H9 (cell line): ENCODE measurements at regions not wholly inside any gene's neighbourhood (a gene's known extent, or its start where the extent isn't known, plus 50 kb on each side); places are given as distances from the start of the nearest gene placed in this dataset.

Source experiments
- DNase-seq: peaks from one replicate; pipeline ENCODE4 v3.0.0-alpha.2; 2017
- H2AFZ ChIP-seq: one replicate; pipeline ENCODE4 v1.6.1; 2013; ENCODE audit warnings: mild to moderate bottlenecking, low read length, control low read depth, moderate library complexity
- H2AK5ac ChIP-seq: 2 replicates; pipeline ENCODE4 v1.6.1; 2013; ENCODE audit warnings: low read length, control low read depth, mixed read lengths; ENCODE audit not compliant: insufficient read length
- H2BK120ac ChIP-seq: one replicate; pipeline ENCODE4 v1.6.1; 2013; ENCODE audit warnings: low read depth, mild to moderate bottlenecking, low read length, control low read depth, inconsistent platforms; ENCODE audit not compliant: poor library complexity, severe bottlenecking
- H2BK12ac ChIP-seq: 2 replicates; pipeline ENCODE4 v1.6.1; 2013; ENCODE audit warnings: low read length, control low read depth, mixed read lengths, low read depth; ENCODE audit not compliant: insufficient read length
- H2BK15ac ChIP-seq: 2 replicates; pipeline ENCODE4 v1.6.1; 2013; ENCODE audit warnings: low read depth, low read length, control low read depth
- H2BK20ac ChIP-seq: one replicate; pipeline ENCODE4 v1.6.1; 2013; ENCODE audit warnings: low read depth, mild to moderate bottlenecking, low read length, control low read depth, inconsistent platforms; ENCODE audit not compliant: poor library complexity, severe bottlenecking
- H2BK5ac ChIP-seq: 2 replicates; pipeline ENCODE4 v1.6.1; 2013; ENCODE audit warnings: low read length, control low read depth, mixed read lengths; ENCODE audit not compliant: insufficient read length
- H3K14ac ChIP-seq: 2 replicates; pipeline ENCODE4 v1.6.1; 2013; ENCODE audit warnings: low read length, control low read depth; ENCODE audit not compliant: insufficient read depth
- H3K18ac ChIP-seq: 2 replicates; pipeline ENCODE4 v1.6.1; 2013; ENCODE audit warnings: low read depth, mild to moderate bottlenecking, mixed read lengths, low read length, control low read depth; ENCODE audit not compliant: insufficient read length
- H3K23ac ChIP-seq: 2 replicates; pipeline ENCODE4 v1.6.1; 2013; ENCODE audit warnings: low read length, control low read depth, mixed read lengths, low read depth; ENCODE audit not compliant: insufficient read length
- H3K23me2 ChIP-seq: 2 replicates; pipeline ENCODE4 v1.6.1; 2013; ENCODE audit warnings: low read depth, mild to moderate bottlenecking, mixed read lengths, low read length, control low read depth; ENCODE audit not compliant: insufficient read length, poor library complexity, severe bottlenecking
- H3K27ac ChIP-seq: 2 replicates; pipeline ENCODE4 v1.5.1; 2013; ENCODE audit warnings: low read length, control low read depth, mixed read lengths, low read depth; ENCODE audit not compliant: insufficient read length
- H3K27me3 ChIP-seq: 2 replicates; pipeline ENCODE4 v1.6.1; 2013; ENCODE audit warnings: low read length, control low read depth, inconsistent platforms; ENCODE audit not compliant: insufficient read depth
- H3K4ac ChIP-seq: 2 replicates; pipeline ENCODE4 v1.6.1; 2013; ENCODE audit warnings: low read depth, mild to moderate bottlenecking, control low read depth, inconsistent platforms, low read length, moderate library complexity
- H3K4me1 ChIP-seq: 2 replicates; pipeline ENCODE4 v1.6.1; 2013; ENCODE audit warnings: low read length, control low read depth, inconsistent platforms; ENCODE audit not compliant: insufficient read depth
- H3K4me2 ChIP-seq: 2 replicates; pipeline ENCODE4 v1.6.1; 2013; ENCODE audit warnings: low read length, control low read depth, mixed read lengths; ENCODE audit not compliant: insufficient read length, insufficient read depth
- H3K56ac ChIP-seq: 2 replicates; pipeline ENCODE4 v1.6.1; 2013; ENCODE audit warnings: low read depth, mild to moderate bottlenecking, mixed read lengths, low read length, control low read depth; ENCODE audit not compliant: insufficient read length
- H3K79me1 ChIP-seq: 2 replicates; pipeline ENCODE4 v1.6.1; 2013; ENCODE audit warnings: low read depth, mild to moderate bottlenecking, moderate library complexity, low read length, control low read depth, inconsistent platforms; ENCODE audit not compliant: insufficient read depth, poor library complexity, severe bottlenecking
- H3K79me2 ChIP-seq: 2 replicates; pipeline ENCODE4 v1.6.1; 2013; ENCODE audit warnings: low read length, control low read depth, inconsistent platforms; ENCODE audit not compliant: insufficient read depth
- H3K9ac ChIP-seq: 2 replicates; pipeline ENCODE4 v1.6.1; 2013; ENCODE audit warnings: low read length, control low read depth, mixed read lengths; ENCODE audit not compliant: insufficient read length; ENCODE audit errors: extremely low read depth
- H3K9me3 ChIP-seq: one replicate; pipeline ENCODE4 v1.6.1; 2013; ENCODE audit warnings: low read depth, low read length, inconsistent platforms; ENCODE audit not compliant: control insufficient read depth
- H3T11ph ChIP-seq: one replicate; pipeline ENCODE4 v1.6.1; 2013; ENCODE audit warnings: mild to moderate bottlenecking, low read length, control low read depth, inconsistent platforms
- H4K20me1 ChIP-seq: one replicate; pipeline ENCODE4 v1.6.1; 2013; ENCODE audit not compliant: control insufficient read depth, insufficient read length, insufficient read depth
- H4K5ac ChIP-seq: 2 replicates; pipeline ENCODE4 v1.6.1; 2013; ENCODE audit warnings: low read depth, mild to moderate bottlenecking, mixed read lengths, low read length, control low read depth; ENCODE audit not compliant: insufficient read length
- H4K8ac ChIP-seq: replicated peaks from 2 replicates; pipeline ENCODE4 v1.6.1; 2013; ENCODE audit warnings: low read length, control low read depth, mixed read lengths, low read depth; ENCODE audit not compliant: insufficient read length
- H4K91ac ChIP-seq: 2 replicates; pipeline ENCODE4 v1.6.1; 2013; ENCODE audit warnings: low read depth, mild to moderate bottlenecking, moderate library complexity, mixed read lengths, low read length, control low read depth; ENCODE audit not compliant: insufficient read length
- H3K27ac Mint-ChIP-seq, 3 experiments: 2 replicates in 2 of 3; 3 replicates in 1 of 3; pipeline ENCODE4 v1.8.0; 2020 to 2021; ENCODE audit warnings: mixed read lengths in 3 of 3, mild to moderate bottlenecking in 1 of 3, moderate library complexity in 1 of 3
- H3K27me3 Mint-ChIP-seq: 2 replicates; pipeline ENCODE4 v1.8.0; 2021; ENCODE audit warnings: low read depth, mild to moderate bottlenecking, moderate library complexity, mixed read lengths
- H3K36me3 Mint-ChIP-seq, 3 experiments: 2 replicates in 2 of 3; 3 replicates in 1 of 3; pipeline ENCODE4 v1.8.0; 2020 to 2021; ENCODE audit warnings: low read depth in 3 of 3, mixed read lengths in 3 of 3; ENCODE audit not compliant: insufficient read depth in 1 of 3
- H3K4me1 Mint-ChIP-seq, 2 experiments: 2 replicates each; pipeline ENCODE4 v1.8.0; 2020; ENCODE audit warnings: mixed read lengths in 2 of 2
- H3K4me3 Mint-ChIP-seq, 2 experiments: 2 replicates in 1 of 2; 3 replicates in 1 of 2; pipeline ENCODE4 v1.8.0; 2020 to 2021; ENCODE audit warnings: mild to moderate bottlenecking in 2 of 2, mixed read lengths in 2 of 2, moderate library complexity in 1 of 2
- H3K9me3 Mint-ChIP-seq, 2 experiments: 2 replicates in 1 of 2; 3 replicates in 1 of 2; pipeline ENCODE4 v1.8.0; 2020; ENCODE audit warnings: mild to moderate bottlenecking in 2 of 2, mixed read lengths in 2 of 2, moderate library complexity in 1 of 2
- CTCF ChIP-seq: fragments of 200-600 bp; sonication (generic); conservative IDR thresholded peaks from 3 replicates; pipeline ENCODE4 v1.8.0; 2021; ENCODE audit warnings: antibody characterized with exemption, mild to moderate bottlenecking
- WGBS: extraction: QIAGEN DNeasy Blood & Tissue Kit; methylation state at CpG from one replicate; pipeline ENCODE4 v1.1.7; 2013; ENCODE audit warnings: missing lambda C conversion rate, low lambda C conversion rate, mixed read lengths; ENCODE audit not compliant: insufficient read length; ENCODE audit errors: extremely low coverage; 5-methylcytosine and 5-hydroxymethylcytosine counted together

DNA sequence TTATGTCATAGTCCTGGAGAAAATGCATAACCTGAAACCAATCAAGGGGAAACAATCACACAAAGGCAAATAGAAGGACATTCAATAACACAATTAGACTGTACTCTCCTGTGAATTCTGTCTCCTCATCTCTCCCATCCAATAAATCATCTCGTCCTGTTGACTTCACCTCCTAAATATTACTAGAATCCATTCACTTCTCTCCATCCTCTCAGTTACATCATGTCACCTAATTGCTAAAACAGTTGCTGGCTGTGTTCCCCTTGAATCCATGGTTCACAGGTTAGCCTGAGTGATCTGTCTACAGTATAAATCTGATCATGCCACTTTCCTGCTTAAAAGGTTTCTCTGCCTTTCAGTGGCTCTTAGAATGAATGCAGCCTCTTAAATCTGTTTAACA, 220.2 kb downstream of the TGFB2 start:
- Histone ChIP-seq H3K23me2 (no peaks in the 10 kb centered on the region), H3K79me1 (no peaks in the 10 kb centered on the region), H3K18ac (no peak overlapping the region), H3K4me2 (no peak overlapping the region), H3K4me1 (no peaks in the 10 kb centered on the region), H3K23ac (no peak overlapping the region), H2AFZ (peak overlapping the region; percentile 22), H4K5ac (no peak overlapping the region), H3K79me2 (no peaks in the 10 kb centered on the region), H3K27me3 (no peaks in the 10 kb centered on the region), H4K20me1 (no peaks in the 10 kb centered on the region), H3K9ac (no peak overlapping the region), H3K56ac (no peak overlapping the region), H2BK15ac (no peak overlapping the region), H3K9me3 (no peaks in the 10 kb centered on the region), H4K91ac (no peak overlapping the region), H3T11ph (no peak overlapping the region), H2BK12ac (no peak overlapping the region), H3K4ac (no peak overlapping the region), H2BK5ac (no peak overlapping the region), H2BK120ac (no peak overlapping the region), H2AK5ac (no peak overlapping the region), H3K14ac (no peak overlapping the region), H2BK20ac (no peak overlapping the region), H4K8ac (no peak overlapping the region), H3K27ac (no peak overlapping the region)
- no peak for DNase-seq
- H3K27me3 Mint-ChIP-seq, result no peaks in the 10 kb centered on the region
- H3K9me3 Mint-ChIP-seq, result no peaks in the 10 kb centered on the region
- H3K4me3 Mint-ChIP-seq, result no peak overlapping the region
- H3K36me3 Mint-ChIP-seq, result no peaks in the 10 kb centered on the region
- no CpG with 5 or more reads among the region's 1 CpG for WGBS
- H3K27ac Mint-ChIP-seq, result no peak overlapping the region
- TF ChIP-seq CTCF, result no peak
- H3K4me1 Mint-ChIP-seq, result peaks cover 7 to 8% of the 10 kb centered on the region in 2 experiments
